ENCODE measurements at regions not wholly inside any gene's neighbourhood (a gene's known extent, or its start where the extent isn't known, plus 50 kb on each side); places are given as distances from the start of the nearest gene placed in this dataset.

DNA sequence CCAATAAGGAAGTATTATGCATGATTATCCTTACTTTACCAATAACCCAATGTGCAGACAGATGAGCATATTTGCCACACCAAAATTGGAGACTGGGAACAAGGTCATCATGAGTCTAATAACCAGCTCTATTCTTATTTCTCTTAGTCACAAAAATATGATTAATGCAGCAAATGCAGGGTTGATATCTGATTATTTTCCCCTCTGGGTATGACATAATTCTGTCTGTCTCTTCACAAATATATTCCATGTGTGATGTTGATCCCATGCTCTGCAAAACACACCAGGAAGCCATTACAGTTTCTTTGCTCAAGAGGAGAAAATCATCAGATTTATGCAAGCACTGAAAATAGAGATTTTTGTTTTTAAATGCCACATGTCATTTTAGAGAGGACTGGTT is 196.5 kb upstream of the DGKB start:
- POLR2A ChIA-PET, result no interaction called here
- H3K27me3 Mint-ChIP-seq, result no peaks in the 10 kb centered on the region
- ATAC-seq (ENCODE audit: low read depth), result no peak
- no peak for DNase-seq
- peaks cover 3% of the 10 kb centered on the region for H3K9me3 Mint-ChIP-seq
- TF ChIP-seq, protein P1, sequence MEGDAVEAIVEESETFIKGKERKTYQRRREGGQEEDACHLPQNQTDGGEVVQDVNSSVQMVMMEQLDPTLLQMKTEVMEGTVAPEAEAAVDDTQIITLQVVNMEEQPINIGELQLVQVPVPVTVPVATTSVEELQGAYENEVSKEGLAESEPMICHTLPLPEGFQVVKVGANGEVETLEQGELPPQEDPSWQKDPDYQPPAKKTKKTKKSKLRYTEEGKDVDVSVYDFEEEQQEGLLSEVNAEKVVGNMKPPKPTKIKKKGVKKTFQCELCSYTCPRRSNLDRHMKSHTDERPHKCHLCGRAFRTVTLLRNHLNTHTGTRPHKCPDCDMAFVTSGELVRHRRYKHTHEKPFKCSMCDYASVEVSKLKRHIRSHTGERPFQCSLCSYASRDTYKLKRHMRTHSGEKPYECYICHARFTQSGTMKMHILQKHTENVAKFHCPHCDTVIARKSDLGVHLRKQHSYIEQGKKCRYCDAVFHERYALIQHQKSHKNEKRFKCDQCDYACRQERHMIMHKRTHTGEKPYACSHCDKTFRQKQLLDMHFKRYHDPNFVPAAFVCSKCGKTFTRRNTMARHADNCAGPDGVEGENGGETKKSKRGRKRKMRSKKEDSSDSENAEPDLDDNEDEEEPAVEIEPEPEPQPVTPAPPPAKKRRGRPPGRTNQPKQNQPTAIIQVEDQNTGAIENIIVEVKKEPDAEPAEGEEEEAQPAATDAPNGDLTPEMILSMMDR (IDR thresholded peaks at IDR 0.05), result no peak
- H3K4me1 Mint-ChIP-seq, result no peaks in the 10 kb centered on the region
- H3K4me3 Mint-ChIP-seq, result no peak overlapping the region
- CTCF ChIA-PET, result no interaction called here
- intact Hi-C loops (cut with micrococcal nuclease), result no loop called here
- no peak overlapping the region for H3K27ac Mint-ChIP-seq
- no peaks in the 10 kb centered on the region for H3K36me3 Mint-ChIP-seq (ENCODE audit: low read depth)

DNA sequence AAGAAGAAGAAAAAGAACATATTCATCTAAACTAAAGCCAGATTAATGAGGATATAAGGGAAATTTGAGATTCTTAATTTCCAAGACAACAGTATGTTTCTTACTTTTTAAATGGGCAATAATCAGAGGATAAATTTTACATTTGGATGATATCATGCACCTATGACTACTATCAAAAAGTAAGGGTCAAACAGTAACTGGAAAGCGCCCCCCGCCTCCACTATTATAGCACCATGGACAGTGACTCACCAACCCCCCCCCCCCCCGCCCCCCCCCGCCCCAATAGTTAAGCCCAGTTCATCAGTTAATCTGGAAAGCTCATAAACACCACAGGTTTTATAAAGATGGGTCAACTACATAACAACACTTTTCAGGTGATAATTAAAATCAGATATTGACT is 194.3 kb upstream of the DGKB start:
- H3K27me3 Mint-ChIP-seq, result no peaks in the 10 kb centered on the region
- H3K36me3 Mint-ChIP-seq (ENCODE audit: low read depth), result no peaks in the 10 kb centered on the region
- H3K4me3 Mint-ChIP-seq, result no peak overlapping the region
- TF ChIP-seq, protein P1 (IDR thresholded peaks at IDR 0.05), result no peak
- intact Hi-C loops (cut with micrococcal nuclease), result no loop called here
- H3K27ac Mint-ChIP-seq, result no peak overlapping the region
- H3K9me3 Mint-ChIP-seq, result peaks cover 3% of the 10 kb centered on the region
- no peak for ATAC-seq (ENCODE audit: low read depth)
- no peak for DNase-seq
- ChIA-PET CTCF (no interaction called here), POLR2A (no interaction called here)
- H3K4me1 Mint-ChIP-seq, result no peaks in the 10 kb centered on the region

DNA sequence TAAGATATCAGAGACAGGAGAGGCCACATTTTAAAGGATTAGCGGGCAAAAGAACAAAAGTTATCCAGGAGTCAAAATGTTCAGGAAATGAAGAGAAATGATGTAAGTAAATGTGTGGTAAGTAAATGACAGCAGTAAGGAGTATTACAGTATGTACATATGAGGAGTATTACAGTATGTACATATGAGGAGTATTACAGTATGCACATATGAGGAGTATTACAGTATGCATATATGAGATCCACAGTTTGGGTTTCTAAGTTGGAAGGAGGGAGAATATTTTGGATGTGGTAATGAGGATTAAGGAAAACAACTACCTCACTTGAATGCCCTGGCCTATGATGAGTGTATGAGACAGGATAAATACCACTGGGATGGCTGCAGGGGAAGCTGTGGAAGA is 192.4 kb upstream of the DGKB start:
- H3K27me3 Mint-ChIP-seq, result no peaks in the 10 kb centered on the region
- DNase-seq (no peak), ATAC-seq (ENCODE audit: low read depth) (no peak)
- intact Hi-C loops (cut with micrococcal nuclease), result no loop called here
- no peak overlapping the region for H3K4me3 Mint-ChIP-seq
- H3K36me3 Mint-ChIP-seq (ENCODE audit: low read depth), result no peaks in the 10 kb centered on the region
- POLR2A ChIA-PET, result no interaction called here
- no peaks in the 10 kb centered on the region for H3K4me1 Mint-ChIP-seq
- CTCF ChIA-PET, result no interaction called here
- TF ChIP-seq, protein P1 (IDR thresholded peaks at IDR 0.05), result no peak
- no peak overlapping the region for H3K27ac Mint-ChIP-seq
- peaks cover 3% of the 10 kb centered on the region for H3K9me3 Mint-ChIP-seq

DNA sequence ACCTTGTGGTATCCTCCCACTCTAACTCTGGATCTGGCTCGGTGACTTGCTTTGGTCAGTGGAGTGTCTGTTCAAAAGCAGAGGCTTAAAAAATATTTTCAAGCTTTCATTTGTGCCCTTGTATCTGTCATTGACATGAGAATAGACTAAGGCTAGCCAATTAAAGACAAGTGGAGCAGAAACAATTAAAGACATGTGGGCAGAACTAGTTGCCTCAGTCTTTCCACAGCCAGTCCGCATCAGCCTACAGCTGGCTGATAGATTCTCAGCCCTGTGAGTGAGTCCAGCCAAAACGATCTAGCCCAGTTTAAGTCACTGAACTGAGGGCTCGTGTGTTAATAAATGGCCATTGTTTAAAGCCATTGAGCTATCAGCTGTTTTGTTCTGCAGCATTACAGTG is 185.2 kb upstream of the DGKB start:
- no peak for DNase-seq
- ChIA-PET POLR2A (no interaction called here), CTCF (no interaction called here)
- TF ChIP-seq, protein P1 (IDR thresholded peaks at IDR 0.05), result no peak
- Mint-ChIP-seq H3K4me1 (no peaks in the 10 kb centered on the region), H3K4me3 (no peak overlapping the region), H3K9me3 (peaks cover 5% of the 10 kb centered on the region), H3K27ac (no peak overlapping the region), H3K27me3 (no peaks in the 10 kb centered on the region), H3K36me3 (ENCODE audit: low read depth) (no peaks in the 10 kb centered on the region)
- no peak for ATAC-seq (ENCODE audit: low read depth)
- intact Hi-C loops (cut with micrococcal nuclease), result no loop called here

DNA sequence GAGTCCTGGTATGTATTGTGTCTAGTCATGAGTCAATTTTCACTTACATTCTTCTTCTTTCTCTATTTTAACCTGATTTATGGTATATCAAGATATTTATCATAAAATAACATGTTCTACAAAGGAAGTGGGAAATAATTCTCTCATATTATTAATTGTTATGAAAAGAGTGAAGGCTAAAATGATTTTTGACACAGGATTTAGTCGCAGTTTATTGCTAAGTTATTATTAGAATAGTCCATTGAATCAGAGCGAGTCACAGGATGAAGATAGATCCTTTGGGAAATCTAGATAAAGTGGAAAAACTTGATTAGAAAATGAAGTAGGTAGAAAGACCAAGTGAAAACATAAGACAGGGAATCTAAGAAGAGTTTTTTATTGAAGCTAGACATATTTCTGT is 184.3 kb upstream of the DGKB start:
- intact Hi-C loops (cut with micrococcal nuclease), result no loop called here
- TF ChIP-seq, protein P1 (IDR thresholded peaks at IDR 0.05), result no peak
- no peak for DNase-seq
- POLR2A ChIA-PET, result no interaction called here
- Mint-ChIP-seq H3K27ac (no peak overlapping the region), H3K9me3 (peaks cover 5% of the 10 kb centered on the region), H3K36me3 (ENCODE audit: low read depth) (no peaks in the 10 kb centered on the region), H3K4me3 (no peak overlapping the region), H3K27me3 (no peaks in the 10 kb centered on the region), H3K4me1 (no peaks in the 10 kb centered on the region)
- no peak for ATAC-seq (ENCODE audit: low read depth)
- CTCF ChIA-PET, result no interaction called here
